ENCODE measurements at regions not wholly inside any gene's neighbourhood (a gene's known extent, or its start where the extent isn't known, plus 50 kb on each side); places are given as distances from the start of the nearest gene placed in this dataset.
A peak's percentile ranks its signal among the peaks of the same experiment; 100 is the strongest.

GRCh38 chr2:147310335-147311057, 534.3 kb upstream of the ACVR2A start:
- H3K4me3 ChIP-seq (replicated peaks in 1 of 4; ENCODE audit: control extremely low read depth in 1 of 4, insufficient read depth in 1 of 4, low read depth in 3 of 4, low read length in 4 of 4): no peak overlapping the region
- H3K79me2 ChIP-seq (ENCODE audit: control insufficient read depth, insufficient read depth, low read length): no peaks in the 10 kb centered on the region
- no peaks in the 10 kb centered on the region for H3K9me3 ChIP-seq (ENCODE audit: control insufficient read depth, insufficient read depth, low read depth, low read length)
- no peak for DNase-seq (ENCODE audit: low read depth in 2 of 2)
- no peak overlapping the region for H3K4me2 ChIP-seq (ENCODE audit: extremely low read depth, insufficient read depth, low read length)
- no peak overlapping the region for H3K27ac ChIP-seq (ENCODE audit: insufficient read depth, low read length)
- H3K4me1 ChIP-seq (ENCODE audit: control insufficient read depth, extremely low read depth, insufficient read depth, low read length): no peaks in the 10 kb centered on the region
- no peak overlapping the region for H3K9ac ChIP-seq (ENCODE audit: insufficient read depth, low read length)
- no peaks in the 10 kb centered on the region for H3K27me3 ChIP-seq (ENCODE audit: control insufficient read depth, insufficient read depth, low read length)
- TF ChIP-seq CTCF (conservative IDR thresholded peaks at IDR 0.05 in 1 of 2, IDR thresholded peaks at IDR 0.05 in 1 of 2; ENCODE audit: low read depth in 1 of 2, low read length in 2 of 2) (no peak), EZH2 (IDR thresholded peaks at IDR 0.05; ENCODE audit: low read length, missing control alignments) (no peak)
- no peak overlapping the region for H2AFZ ChIP-seq (ENCODE audit: low read length)
- no peaks in the 10 kb centered on the region for H3K36me3 ChIP-seq (ENCODE audit: control insufficient read depth, insufficient read depth, low read length)
- H4K20me1 ChIP-seq (ENCODE audit: control insufficient read depth, extremely low read depth, insufficient read depth, low read length): no peaks in the 10 kb centered on the region

GRCh38 chr2:147297820-147298219, 547.0 kb upstream of the ACVR2A start:
- DNase-seq (ENCODE audit: low read depth in 2 of 2): no peak
- no peak overlapping the region for H3K27ac ChIP-seq (ENCODE audit: insufficient read depth, low read length)

DNA sequence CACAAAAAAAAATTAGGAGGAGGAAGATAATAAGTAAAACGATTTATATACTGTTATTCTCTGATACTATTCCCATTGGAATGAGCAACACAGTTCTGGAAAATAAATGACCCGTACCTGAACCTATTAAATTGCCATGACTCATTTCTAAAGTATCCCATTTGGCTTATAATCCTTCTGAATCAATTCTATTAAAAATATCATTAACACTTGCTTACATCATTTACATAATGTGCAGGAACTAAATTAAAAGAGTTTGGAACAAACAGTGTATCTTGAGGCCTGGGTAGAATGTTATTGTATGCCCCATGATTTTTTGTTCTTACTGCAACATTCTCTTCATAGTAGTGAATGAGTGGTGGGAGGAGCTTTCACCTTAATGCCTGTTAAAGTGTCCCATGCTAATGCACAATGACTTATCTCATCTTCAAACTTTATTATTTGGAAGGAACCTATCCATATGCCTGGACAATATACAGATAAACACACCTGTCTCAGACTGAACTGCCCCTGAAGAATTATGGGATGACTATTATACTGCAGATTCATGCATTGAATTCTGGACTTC, 549.9 kb upstream of the ACVR2A start:
- Histone ChIP-seq H3K27ac (ENCODE audit: insufficient read depth, low read length) (no peak overlapping the region), H4K20me1 (ENCODE audit: control insufficient read depth, extremely low read depth, insufficient read depth, low read length) (no peaks in the 10 kb centered on the region), H2AFZ (ENCODE audit: low read length) (no peak overlapping the region), H3K4me2 (ENCODE audit: extremely low read depth, insufficient read depth, low read length) (no peak overlapping the region), H3K79me2 (ENCODE audit: control insufficient read depth, insufficient read depth, low read length) (no peaks in the 10 kb centered on the region), H3K27me3 (ENCODE audit: control insufficient read depth, insufficient read depth, low read length) (no peaks in the 10 kb centered on the region), H3K4me1 (ENCODE audit: control insufficient read depth, extremely low read depth, insufficient read depth, low read length) (no peaks in the 10 kb centered on the region), H3K4me3 (replicated peaks in 1 of 4; ENCODE audit: control extremely low read depth in 1 of 4, insufficient read depth in 1 of 4, low read depth in 3 of 4, low read length in 4 of 4) (no peak overlapping the region), H3K9me3 (ENCODE audit: control insufficient read depth, insufficient read depth, low read depth, low read length) (no peaks in the 10 kb centered on the region), H3K9ac (ENCODE audit: insufficient read depth, low read length) (no peak overlapping the region), H3K36me3 (ENCODE audit: control insufficient read depth, insufficient read depth, low read length) (no peaks in the 10 kb centered on the region)
- no peak for TF ChIP-seq EZH2 (IDR thresholded peaks at IDR 0.05; ENCODE audit: low read length, missing control alignments)
- no peak for TF ChIP-seq CTCF (conservative IDR thresholded peaks at IDR 0.05 in 1 of 2, IDR thresholded peaks at IDR 0.05 in 1 of 2; ENCODE audit: low read depth in 1 of 2, low read length in 2 of 2)
- DNase-seq (ENCODE audit: low read depth in 2 of 2): peak in 1 of 2 donors; percentile 49

More at GRCh38 chr2:147297820-147298219, 547.0 kb upstream of the ACVR2A start:
- H4K20me1 ChIP-seq (ENCODE audit: control insufficient read depth, extremely low read depth, insufficient read depth, low read length): no peaks in the 10 kb centered on the region
- no peak overlapping the region for H3K9ac ChIP-seq (ENCODE audit: insufficient read depth, low read length)
- H3K4me1 ChIP-seq (ENCODE audit: control insufficient read depth, extremely low read depth, insufficient read depth, low read length): no peaks in the 10 kb centered on the region
- no peak for TF ChIP-seq EZH2 (IDR thresholded peaks at IDR 0.05; ENCODE audit: low read length, missing control alignments)
- TF ChIP-seq CTCF (conservative IDR thresholded peaks at IDR 0.05 in 1 of 2, IDR thresholded peaks at IDR 0.05 in 1 of 2; ENCODE audit: low read depth in 1 of 2, low read length in 2 of 2): no peak
- H3K4me3 ChIP-seq (replicated peaks in 1 of 4; ENCODE audit: control extremely low read depth in 1 of 4, insufficient read depth in 1 of 4, low read depth in 3 of 4, low read length in 4 of 4): no peak overlapping the region
- no peak overlapping the region for H3K4me2 ChIP-seq (ENCODE audit: extremely low read depth, insufficient read depth, low read length)
- no peak overlapping the region for H2AFZ ChIP-seq (ENCODE audit: low read length)
- H3K9me3 ChIP-seq (ENCODE audit: control insufficient read depth, insufficient read depth, low read depth, low read length): no peaks in the 10 kb centered on the region
- H3K79me2 ChIP-seq (ENCODE audit: control insufficient read depth, insufficient read depth, low read length): no peaks in the 10 kb centered on the region
- no peaks in the 10 kb centered on the region for H3K36me3 ChIP-seq (ENCODE audit: control insufficient read depth, insufficient read depth, low read length)
- no peaks in the 10 kb centered on the region for H3K27me3 ChIP-seq (ENCODE audit: control insufficient read depth, insufficient read depth, low read length)

Measured in fibroblast of lung (primary cell).